Endometrial microvascular endothelial cells (primary cell): ENCODE measurements at regions not wholly inside any gene's neighbourhood (a gene's known extent, or its start where the extent isn't known, plus 50 kb on each side); places are given as distances from the start of the nearest gene placed in this dataset.
"Not testable (repeated sequence)": the region's sequence is repeated elsewhere in the genome, so short reads cannot be mapped to it uniquely, and the experiment has no call there.

Experiments used
- in situ Hi-C: cut with HindIII; loops from 2 replicates; pipeline ENCODE4 v1.10.0; 2017; ENCODE audit warnings: low sequenced_read_pairs, low pct_unique_long_range_greater_than_20kb; ENCODE audit errors: inconsistent ontology term

- in situ Hi-C loops, result no loop called here
Observed at GRCh38 chr10:21061184-21061583, 164.1 kb upstream of the NEBL start.

DNA sequence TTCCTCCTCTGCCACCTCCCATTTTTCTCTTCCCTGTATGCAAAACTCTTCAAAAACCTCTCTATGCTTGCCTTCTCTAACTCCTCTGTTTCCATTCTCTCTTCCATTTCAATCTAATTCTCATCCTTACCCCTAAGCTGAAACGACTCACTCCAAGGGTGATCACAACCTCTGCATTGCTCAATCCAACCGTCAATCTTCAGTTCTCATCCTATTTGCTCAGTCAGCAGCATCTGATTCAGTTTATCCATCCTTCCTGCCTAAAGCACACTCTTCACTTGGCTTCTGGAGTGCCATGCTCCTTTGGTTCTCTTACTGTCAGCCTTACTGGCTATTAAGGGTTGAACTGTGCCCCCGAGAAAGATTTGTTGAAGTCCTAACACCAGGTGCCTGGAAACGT is 163.5 kb upstream of the NEBL start:
- in situ Hi-C loops, result no loop called here

DNA sequence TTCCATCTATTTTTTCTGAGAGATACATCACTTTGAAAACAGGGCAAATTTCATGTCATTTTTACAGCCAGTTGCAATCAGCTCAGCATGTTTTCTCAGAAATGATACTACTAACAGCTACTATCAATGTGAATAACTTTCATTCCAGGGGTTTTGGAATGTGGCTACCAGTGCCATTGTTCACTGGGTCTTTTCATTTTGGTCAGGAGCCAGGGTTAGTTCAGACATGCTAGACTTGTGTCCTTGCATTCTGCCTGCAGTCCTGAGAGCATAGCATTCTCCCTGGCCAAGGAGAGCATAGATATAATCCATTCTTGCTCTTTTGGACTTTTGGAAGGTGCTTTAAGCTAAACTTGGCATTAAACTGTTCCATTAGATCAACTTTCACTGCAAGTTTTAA is 160.9 kb upstream of the NEBL start:
- in situ Hi-C loops, result no loop called here

GRCh38 chr10:21057436-21057835 is 160.3 kb upstream of the NEBL start:
- in situ Hi-C loops, result no loop called here

- in situ Hi-C loops, result no loop called here
Observed at GRCh38 chr10:21056461-21056860, 159.3 kb upstream of the NEBL start.

- in situ Hi-C loops, result no loop called here
Observed at GRCh38 chr10:21055339-21056135, 158.4 kb upstream of the NEBL start.

- in situ Hi-C loops, result no loop called here
Observed at GRCh38 chr10:21053953-21054690, 157.0 kb upstream of the NEBL start.

DNA sequence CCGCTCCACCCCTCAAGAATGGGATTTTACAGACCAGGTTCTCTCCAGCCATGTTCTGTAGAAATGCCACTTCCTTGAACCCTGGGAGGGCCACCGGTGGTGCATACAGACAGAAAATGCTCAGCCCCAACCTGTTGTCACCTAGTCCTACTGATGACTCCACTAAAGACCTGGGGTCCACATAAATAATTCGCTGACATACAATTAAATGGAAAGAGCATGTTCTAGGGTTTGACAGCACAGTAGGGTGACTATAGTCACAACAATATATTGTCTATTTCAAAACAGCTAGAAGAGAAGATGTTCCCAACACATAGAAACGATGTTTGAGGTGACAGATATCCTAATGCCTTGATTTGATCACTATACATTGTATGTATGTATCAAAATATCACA is 155.6 kb upstream of the NEBL start:
- in situ Hi-C loops, result no loop called here

DNA sequence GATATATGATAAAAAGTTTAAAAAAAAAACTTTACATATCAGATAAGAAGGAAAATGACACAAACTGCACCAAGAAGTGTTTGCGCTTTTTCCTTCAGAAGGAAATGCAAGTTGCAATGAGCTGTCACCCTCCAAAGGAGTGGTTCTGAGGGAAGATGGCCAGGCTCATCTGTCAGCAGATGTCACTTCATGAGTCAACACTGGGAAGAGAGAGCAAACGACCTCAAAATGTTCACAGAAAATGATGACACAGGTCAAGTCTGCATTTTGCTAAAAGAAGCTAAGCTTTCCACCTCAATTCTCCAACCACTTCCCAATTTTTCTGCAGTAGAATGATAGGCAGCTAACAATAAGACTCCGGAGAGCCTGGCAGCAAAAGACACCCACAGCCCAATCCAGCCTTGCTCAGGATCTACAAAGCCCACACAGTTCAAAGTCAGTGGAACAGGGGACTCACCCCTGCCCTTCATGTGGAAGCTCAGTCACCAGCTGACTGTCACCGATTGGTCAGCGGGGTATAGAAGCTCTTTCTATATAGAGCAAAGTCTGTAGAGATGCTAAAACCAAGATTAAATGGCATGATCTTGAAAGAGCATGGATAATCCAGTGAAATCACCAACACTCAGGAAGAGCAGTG is 155.1 kb upstream of the NEBL start:
- in situ Hi-C loops, result no loop called here

DNA sequence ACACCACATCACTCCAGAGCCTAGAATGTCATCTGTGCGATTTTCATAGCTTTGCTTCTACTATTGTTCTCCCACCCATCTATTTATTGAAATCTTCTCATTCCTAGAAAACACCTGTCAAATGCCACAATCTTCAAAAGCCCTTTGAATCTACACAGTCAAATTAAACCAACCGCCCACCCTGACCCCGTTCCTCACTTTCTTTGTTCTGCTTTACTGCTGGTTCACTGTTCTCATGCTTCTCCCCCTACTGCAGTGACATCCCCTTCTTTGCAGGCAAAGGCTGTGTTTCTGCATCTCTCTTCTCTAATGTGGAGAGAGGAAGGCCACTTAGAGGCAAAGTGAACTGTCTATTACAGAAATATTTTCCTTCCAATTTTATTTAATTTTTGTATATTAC is 152.4 kb upstream of the NEBL start:
- in situ Hi-C loops, result no loop called here

DNA sequence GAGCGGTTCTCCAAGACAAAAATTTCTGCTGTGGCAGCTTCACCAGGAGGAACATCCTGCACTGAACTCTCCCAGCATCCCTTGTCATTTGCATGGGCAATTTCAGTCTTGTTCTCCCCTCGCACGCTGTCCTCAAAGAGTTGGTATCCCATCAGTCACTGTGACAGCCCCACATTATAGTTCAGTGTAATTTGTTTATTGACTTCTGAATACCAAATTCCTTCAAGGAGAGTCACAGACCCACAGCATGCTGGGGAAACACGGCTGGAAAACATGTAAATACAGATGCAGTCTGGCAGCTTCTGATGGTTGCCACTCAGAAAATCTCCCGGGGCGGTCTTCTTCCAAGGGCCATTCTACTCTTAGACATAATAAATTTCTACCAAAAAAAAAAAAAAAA is 151.0 kb upstream of the NEBL start:
- in situ Hi-C loops, result no loop called here

DNA sequence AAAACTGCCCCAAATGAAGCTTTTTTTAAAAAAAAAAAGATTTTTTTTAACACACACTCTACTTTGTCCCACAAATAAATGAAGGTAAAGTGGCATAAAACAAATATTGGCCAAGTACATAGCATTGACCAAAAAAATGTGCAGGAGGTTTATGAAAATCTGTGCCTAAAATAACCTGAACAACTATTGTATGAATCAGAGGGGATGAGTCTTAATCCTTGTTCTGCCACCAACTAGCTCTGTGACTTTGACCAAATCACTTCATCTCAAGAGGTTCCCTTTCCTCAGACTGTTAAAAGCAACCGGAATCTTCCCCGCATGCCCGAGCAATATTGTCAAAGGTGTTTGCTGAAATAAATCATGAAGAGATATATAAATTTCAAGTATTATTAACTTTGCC is 150.4 kb upstream of the NEBL start:
- in situ Hi-C loops, result no loop called here

- in situ Hi-C loops, result no loop called here
Observed at GRCh38 chr10:21047096-21047495, 150.0 kb upstream of the NEBL start.

DNA sequence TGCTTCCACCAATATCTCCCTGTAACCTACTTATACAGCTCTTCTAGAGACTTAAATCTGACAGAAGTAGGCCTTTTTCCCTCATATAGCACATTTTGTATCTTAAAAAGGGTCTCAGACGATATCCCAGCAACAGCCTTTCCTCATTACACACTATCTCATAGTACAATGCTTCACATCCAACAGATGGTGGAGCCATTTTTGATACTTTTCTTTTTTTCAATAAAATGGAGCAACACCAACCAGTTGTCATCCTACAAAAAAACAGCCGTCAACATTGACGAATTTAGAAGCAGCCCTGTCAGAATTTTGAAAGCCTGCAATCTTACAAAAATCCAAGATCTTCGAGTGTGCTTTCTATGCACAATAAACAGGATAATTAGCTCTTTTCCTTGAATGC is 145.9 kb upstream of the NEBL start:
- in situ Hi-C loops, result no loop called here

- in situ Hi-C loops, result no loop called here
Observed at GRCh38 chr10:21042536-21042935, 145.4 kb upstream of the NEBL start.

DNA sequence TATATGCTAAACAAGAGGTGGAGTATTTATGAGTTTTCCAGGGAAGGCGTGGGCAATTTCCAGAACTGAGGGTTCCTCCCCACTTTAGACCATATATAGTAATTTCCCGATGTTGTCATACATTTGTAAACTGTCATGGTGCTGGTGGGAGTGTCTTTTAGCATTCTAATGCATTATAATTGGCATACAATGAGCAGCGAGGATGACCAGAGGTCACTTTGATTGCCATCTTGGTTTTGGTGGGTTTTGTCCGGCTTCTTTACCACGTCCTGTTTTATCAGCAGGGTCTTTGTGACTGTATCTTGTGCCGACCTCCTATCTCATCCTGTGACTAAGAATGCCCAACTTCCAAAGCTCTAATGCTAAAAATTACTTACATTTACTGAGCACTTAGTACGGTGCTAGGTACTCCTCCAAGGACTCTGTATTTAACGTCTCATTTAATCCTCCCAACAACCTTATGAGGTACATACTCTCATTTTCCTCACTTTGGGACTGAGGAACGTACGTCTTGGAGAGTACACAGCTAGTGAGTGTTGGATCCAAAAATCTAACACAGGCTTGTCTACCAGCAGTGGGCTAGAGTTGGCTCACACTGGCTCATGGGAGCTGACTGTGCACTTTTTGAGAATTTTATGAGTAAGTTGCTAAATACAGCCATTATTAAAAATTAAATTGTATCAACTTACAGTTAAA is 144.8 kb upstream of the NEBL start:
- in situ Hi-C loops, result no loop called here

- in situ Hi-C loops, result no loop called here
Observed at GRCh38 chr10:21039721-21040120, 142.6 kb upstream of the NEBL start.

DNA sequence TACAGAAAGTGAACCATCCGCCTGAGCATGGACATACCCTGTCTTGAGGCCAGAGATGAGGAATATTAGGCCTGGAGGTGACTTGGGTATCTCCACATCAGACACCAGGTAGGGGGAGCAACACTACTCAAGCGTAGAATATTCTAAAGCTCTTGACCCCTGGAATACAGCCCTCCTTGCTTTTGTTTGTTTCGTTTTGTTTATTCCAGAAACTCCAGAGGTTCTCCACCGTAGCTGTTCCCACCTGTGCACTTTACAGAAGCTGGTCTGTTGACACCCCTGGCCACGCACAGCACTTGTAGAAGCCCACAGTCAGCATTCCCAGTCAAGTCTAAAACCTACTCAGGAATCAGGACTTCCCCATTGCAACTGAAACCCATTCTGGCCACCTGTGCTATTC is 139.6 kb upstream of the NEBL start:
- in situ Hi-C loops, result no loop called here

GRCh38 chr10:21034770-21035169 is 137.7 kb upstream of the NEBL start:
- in situ Hi-C loops, result not testable (repeated sequence)

DNA sequence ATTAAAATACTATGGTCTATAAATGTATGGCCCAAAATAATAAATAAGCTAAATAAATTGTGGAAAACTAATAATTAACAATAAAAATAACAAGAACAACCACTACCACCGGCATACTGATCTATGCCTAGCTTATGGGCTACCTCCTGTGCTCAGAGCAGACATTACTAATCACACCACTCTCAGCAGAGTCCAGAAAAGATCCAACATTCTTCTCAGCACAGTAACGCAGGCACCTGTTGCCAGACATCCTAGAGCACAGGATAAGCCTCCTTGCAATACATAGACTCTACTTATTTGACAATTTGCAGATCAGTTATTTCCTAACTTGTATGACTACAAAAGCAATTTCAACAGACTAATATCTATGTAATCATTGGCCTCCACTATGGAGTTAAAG is 137.1 kb upstream of the NEBL start:
- in situ Hi-C loops, result no loop called here
